MCF 10A (cell line): ENCODE measurements at regions not wholly inside any gene's neighbourhood (a gene's known extent, or its start where the extent isn't known, plus 50 kb on each side); places are given as distances from the start of the nearest gene placed in this dataset.

ENCODE experiments used
- BruUV-seq: library from RNA; stranded (reverse); fragments of 400-500 nt; replicated peaks from 2 replicates; lab custom pipeline; 2021; lab: Mats Ljungman, UMichigan
- CTCF ChIA-PET: fragments of 300-600 bp; sonication (Branson Sonifier 250); formaldehyde crosslinking; extraction: SDS; loops from one replicate; lab custom pipeline; 2021; ENCODE audit warnings: antibody characterized with exemption, inconsistent platforms; lab: Yijun Ruan, JAX
- POLR2A ChIA-PET: fragments of 300-600, 350-650 bp; sonication (Branson Sonifier 250); formaldehyde crosslinking; extraction: SDS; loops from one replicate; lab custom pipeline; 2020; ENCODE audit warnings: antibody characterized with exemption, inconsistent platforms; lab: Yijun Ruan, JAX
- DNase-seq: peaks from one replicate; pipeline ENCODE4 v3.0.0-alpha.2; 2018; ENCODE audit not compliant: unreplicated experiment
- H3K27ac Mint-ChIP-seq: one replicate; pipeline ENCODE4 v1.8.0; 2022; ENCODE audit warnings: mild to moderate bottlenecking, low read depth, mixed read lengths; ENCODE audit not compliant: unreplicated experiment
- H3K27me3 Mint-ChIP-seq: one replicate; pipeline ENCODE4 v1.8.0; 2022; ENCODE audit warnings: mixed read lengths; ENCODE audit not compliant: insufficient read depth, unreplicated experiment
- H3K36me3 Mint-ChIP-seq: one replicate; pipeline ENCODE4 v1.8.0; 2022; ENCODE audit warnings: mild to moderate bottlenecking, moderate library complexity, mixed read lengths; ENCODE audit not compliant: insufficient read depth, unreplicated experiment
- H3K4me1 Mint-ChIP-seq: one replicate; pipeline ENCODE4 v1.8.0; 2022; ENCODE audit warnings: mixed read lengths; ENCODE audit not compliant: insufficient read depth, unreplicated experiment
- H3K4me3 Mint-ChIP-seq: one replicate; pipeline ENCODE4 v1.8.0; 2022; ENCODE audit warnings: mild to moderate bottlenecking, moderate library complexity, mixed read lengths; ENCODE audit not compliant: unreplicated experiment
- H3K9me3 Mint-ChIP-seq: one replicate; pipeline ENCODE4 v1.8.0; 2022; ENCODE audit warnings: mixed read lengths; ENCODE audit not compliant: unreplicated experiment
- intact Hi-C: fragments of 100-400 bp; cut with micrococcal nuclease; formaldehyde crosslinking; loops from 2 replicates; pipeline ENCODE4 v1.14.1; 2022
- TF ChIP-seq, protein P1 (sequence below): fragments of 200-600 bp; IDR thresholded peaks from one replicate; pipeline ENCODE4 v1.8.0; 2022; ENCODE audit warnings: antibody characterized with exemption, mild to moderate bottlenecking; ENCODE audit not compliant: unreplicated experiment

DNA sequence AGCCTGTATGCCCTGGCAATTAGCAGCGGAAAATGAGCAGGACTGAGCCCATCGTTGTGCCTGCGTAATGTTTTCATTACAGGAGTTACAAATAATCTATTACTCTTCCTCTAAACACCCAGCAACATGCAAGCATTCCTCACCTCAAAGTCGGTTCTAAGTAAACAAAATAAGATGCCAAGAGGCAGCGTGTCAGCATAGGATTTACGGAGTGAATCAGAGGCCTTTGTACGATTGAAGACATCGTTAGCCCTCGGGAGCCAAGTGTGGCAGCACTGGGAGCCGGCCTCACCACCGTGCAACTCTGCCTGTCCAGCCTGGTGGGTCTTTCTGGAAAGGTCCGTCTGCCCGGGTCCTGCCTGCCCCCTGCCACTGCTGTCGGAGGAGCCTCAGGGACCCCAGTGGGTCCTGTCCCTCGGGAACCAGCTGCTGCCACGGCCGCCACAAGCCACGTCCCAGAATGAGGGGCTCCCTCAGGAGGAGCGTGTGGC is 80.1 kb upstream of the CTDP1 start:
- Mint-ChIP-seq H3K9me3 (peaks cover 31% of the 10 kb centered on the region), H3K36me3 (no peaks in the 10 kb centered on the region), H3K4me3 (no peak overlapping the region), H3K27ac (no peak overlapping the region), H3K4me1 (no peaks in the 10 kb centered on the region), H3K27me3 (no peaks in the 10 kb centered on the region)
- CTCF ChIA-PET, result no interaction called here
- intact Hi-C loops, result no loop called here
- POLR2A ChIA-PET, result no interaction called here
- DNase-seq, result peak; percentile 49
- no TSS peak for BruUV-seq
- TF ChIP-seq, protein P1, sequence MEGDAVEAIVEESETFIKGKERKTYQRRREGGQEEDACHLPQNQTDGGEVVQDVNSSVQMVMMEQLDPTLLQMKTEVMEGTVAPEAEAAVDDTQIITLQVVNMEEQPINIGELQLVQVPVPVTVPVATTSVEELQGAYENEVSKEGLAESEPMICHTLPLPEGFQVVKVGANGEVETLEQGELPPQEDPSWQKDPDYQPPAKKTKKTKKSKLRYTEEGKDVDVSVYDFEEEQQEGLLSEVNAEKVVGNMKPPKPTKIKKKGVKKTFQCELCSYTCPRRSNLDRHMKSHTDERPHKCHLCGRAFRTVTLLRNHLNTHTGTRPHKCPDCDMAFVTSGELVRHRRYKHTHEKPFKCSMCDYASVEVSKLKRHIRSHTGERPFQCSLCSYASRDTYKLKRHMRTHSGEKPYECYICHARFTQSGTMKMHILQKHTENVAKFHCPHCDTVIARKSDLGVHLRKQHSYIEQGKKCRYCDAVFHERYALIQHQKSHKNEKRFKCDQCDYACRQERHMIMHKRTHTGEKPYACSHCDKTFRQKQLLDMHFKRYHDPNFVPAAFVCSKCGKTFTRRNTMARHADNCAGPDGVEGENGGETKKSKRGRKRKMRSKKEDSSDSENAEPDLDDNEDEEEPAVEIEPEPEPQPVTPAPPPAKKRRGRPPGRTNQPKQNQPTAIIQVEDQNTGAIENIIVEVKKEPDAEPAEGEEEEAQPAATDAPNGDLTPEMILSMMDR, result no peak

DNA sequence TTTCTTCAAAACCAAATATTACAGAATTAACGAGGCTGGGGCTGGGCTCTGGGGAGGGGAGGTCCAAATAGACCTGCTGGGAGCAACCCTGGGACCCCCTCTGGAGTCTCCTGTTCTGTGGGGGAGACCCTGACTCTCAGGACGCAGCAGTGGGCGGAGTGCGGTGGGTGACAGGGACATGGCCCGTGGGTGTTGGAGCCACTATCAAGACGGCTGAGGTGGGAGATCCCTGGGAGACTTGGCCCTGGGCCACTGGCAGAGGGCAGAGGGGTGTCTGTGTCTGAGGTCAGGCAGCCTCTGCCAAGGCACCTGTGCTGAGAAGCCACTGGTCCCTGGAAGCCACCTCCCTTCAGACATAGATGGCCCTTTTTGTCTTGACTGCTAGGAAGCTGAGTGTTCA is 79.5 kb upstream of the CTDP1 start:
- H3K4me3 Mint-ChIP-seq, result no peak overlapping the region
- no TSS peak for BruUV-seq
- no peak overlapping the region for H3K27ac Mint-ChIP-seq
- intact Hi-C loops, result no loop called here
- H3K9me3 Mint-ChIP-seq, result peaks cover 31% of the 10 kb centered on the region
- TF ChIP-seq, protein P1, result no peak
- no peak for DNase-seq
- ChIA-PET POLR2A (no interaction called here), CTCF (interaction anchor here (1.0 kb wide), 1 partner anchor 30 kb away, joined by 3 read pairs; no protein-coding TSS in a partner anchor)
- no peaks in the 10 kb centered on the region for H3K27me3 Mint-ChIP-seq
- H3K36me3 Mint-ChIP-seq, result no peaks in the 10 kb centered on the region
- H3K4me1 Mint-ChIP-seq, result no peaks in the 10 kb centered on the region

DNA sequence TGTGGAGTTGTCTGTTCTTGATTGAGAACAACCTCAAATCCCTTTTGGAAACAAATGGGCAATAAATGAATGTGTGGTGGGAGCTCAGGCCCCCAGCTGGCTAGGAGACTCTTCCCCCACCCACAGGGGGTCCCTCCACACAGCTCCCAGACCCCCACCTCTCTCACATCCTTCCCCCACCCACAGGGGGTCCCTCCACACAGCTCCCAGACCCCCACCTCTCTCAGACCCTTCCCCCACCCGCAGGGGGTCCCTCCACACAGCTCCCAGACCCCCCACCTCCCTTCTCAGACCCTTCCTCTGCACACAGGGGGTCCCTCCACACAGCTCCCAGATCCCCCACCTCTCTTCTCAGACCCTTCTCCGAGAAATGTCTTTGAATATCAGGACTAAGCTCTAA is 79.0 kb upstream of the CTDP1 start:
- BruUV-seq, result no TSS peak
- DNase-seq, result no peak
- TF ChIP-seq, protein P1, result no peak
- H3K9me3 Mint-ChIP-seq, result peaks cover 27% of the 10 kb centered on the region
- no peak overlapping the region for H3K27ac Mint-ChIP-seq
- ChIA-PET CTCF (interaction anchor here (1.0 kb wide), 1 partner anchor 30 kb away, joined by 3 read pairs; no protein-coding TSS in a partner anchor), POLR2A (no interaction called here)
- no peaks in the 10 kb centered on the region for H3K36me3 Mint-ChIP-seq
- no peaks in the 10 kb centered on the region for H3K4me1 Mint-ChIP-seq
- intact Hi-C loops, result no loop called here
- no peaks in the 10 kb centered on the region for H3K27me3 Mint-ChIP-seq
- H3K4me3 Mint-ChIP-seq, result no peak overlapping the region

DNA sequence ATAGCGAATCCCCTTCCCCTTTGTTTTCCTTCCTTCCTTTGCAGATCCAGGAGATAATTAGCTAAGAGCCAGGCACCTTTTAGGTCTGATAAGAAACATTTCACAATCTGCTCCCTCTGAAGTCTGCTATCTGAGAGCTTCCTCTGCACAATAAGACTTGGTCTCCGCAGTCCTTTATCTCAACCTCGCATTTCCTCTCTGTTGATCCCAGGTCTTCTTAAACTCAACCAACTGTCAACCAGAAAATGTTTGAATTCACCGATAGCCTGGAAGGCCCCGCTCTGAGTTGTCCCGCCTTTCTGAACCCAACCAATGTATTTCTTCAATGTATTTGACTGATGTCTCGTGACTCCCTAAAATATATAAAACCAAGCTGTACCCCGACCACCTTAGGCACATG is 78.4 kb upstream of the CTDP1 start:
- no peak for DNase-seq
- Mint-ChIP-seq H3K4me1 (no peaks in the 10 kb centered on the region), H3K9me3 (peaks cover 27% of the 10 kb centered on the region), H3K36me3 (no peaks in the 10 kb centered on the region), H3K27ac (no peak overlapping the region), H3K27me3 (no peaks in the 10 kb centered on the region), H3K4me3 (no peak overlapping the region)
- no TSS peak for BruUV-seq
- TF ChIP-seq, protein P1, result no peak
- CTCF ChIA-PET, result no interaction called here
- intact Hi-C loops, result no loop called here
- POLR2A ChIA-PET, result no interaction called here
